GM23338 (cell line): ENCODE measurements at regions not wholly inside any gene's neighbourhood (a gene's known extent, or its start where the extent isn't known, plus 50 kb on each side); places are given as distances from the start of the nearest gene placed in this dataset.
A peak's percentile ranks its signal among the peaks of the same experiment; 100 is the strongest.

ENCODE experiments used
- ATAC-seq: fragments of 200-7000 bp; cut with Tn5 transposase; 3 replicates; pipeline ENCODE4 v1.9.1; 2020
- DNase-seq: peaks from one replicate; pipeline ENCODE4 v3.0.0-alpha.2; 2015; ENCODE audit warnings: low spot score
- H2AFZ ChIP-seq: fragments of 200-600 bp; sonication (generic); 2 replicates; pipeline ENCODE4 v1.8.0; 2016; ENCODE audit warnings: antibody characterized with exemption, mild to moderate bottlenecking, moderate library complexity
- H3F3A ChIP-seq: fragments of 200-600 bp; sonication (generic); replicated peaks from 2 replicates; pipeline ENCODE4 v1.8.0; 2017; ENCODE audit warnings: antibody characterized with exemption, mixed run types, low read depth
- H3K27ac ChIP-seq: fragments of 200-600 bp; sonication (generic); 2 replicates; pipeline ENCODE4 v1.6.1; 2016; ENCODE audit warnings: low read depth
- H3K27me3 ChIP-seq: fragments of 200-600 bp; sonication (generic); 2 replicates; pipeline ENCODE4 v1.8.0; 2016; ENCODE audit warnings: mild to moderate bottlenecking, mixed run types, moderate library complexity; ENCODE audit not compliant: insufficient read depth
- H3K36me3 ChIP-seq: fragments of 200-600 bp; sonication (generic); 2 replicates; pipeline ENCODE4 v1.8.0; 2016; ENCODE audit warnings: mild to moderate bottlenecking; ENCODE audit not compliant: insufficient read depth
- H3K4me1 ChIP-seq: fragments of 200-600 bp; sonication (generic); 2 replicates; pipeline ENCODE4 v1.8.0; 2016; ENCODE audit warnings: mild to moderate bottlenecking, moderate library complexity; ENCODE audit not compliant: insufficient read depth
- H3K4me2 ChIP-seq: fragments of 200-600 bp; sonication (generic); 2 replicates; pipeline ENCODE4 v1.7.1; 2017; ENCODE audit warnings: mixed run types
- H3K4me3 ChIP-seq: fragments of 200-600 bp; sonication (generic); 2 replicates; pipeline ENCODE4 v1.6.1; 2016; ENCODE audit warnings: mixed run types
- H3K79me2 ChIP-seq: fragments of 200-600 bp; sonication (generic); replicated peaks from 2 replicates; pipeline ENCODE4 v1.8.0; 2017; ENCODE audit warnings: mild to moderate bottlenecking; ENCODE audit not compliant: insufficient read depth
- H3K9me2 ChIP-seq: fragments of 200-600 bp; sonication (generic); 2 replicates; pipeline ENCODE4 v1.8.0; 2017; ENCODE audit not compliant: insufficient read depth
- H4K20me1 ChIP-seq: fragments of 200-600 bp; sonication (generic); replicated peaks from 2 replicates; pipeline ENCODE4 v1.8.0; 2017; ENCODE audit warnings: mild to moderate bottlenecking; ENCODE audit not compliant: insufficient read depth
- H3K27ac Mint-ChIP-seq: 2 replicates; pipeline ENCODE4 v1.8.0; 2020; ENCODE audit warnings: inconsistent platforms, mild to moderate bottlenecking, moderate library complexity, mixed read lengths
- H3K27me3 Mint-ChIP-seq: 3 replicates; pipeline ENCODE4 v1.8.0; 2022; ENCODE audit warnings: low read depth, mild to moderate bottlenecking, moderate library complexity, mixed read lengths, inconsistent platforms; ENCODE audit not compliant: insufficient read depth, poor library complexity
- H3K36me3 Mint-ChIP-seq: 3 replicates; pipeline ENCODE4 v1.8.0; 2021; ENCODE audit warnings: low read depth, mild to moderate bottlenecking, inconsistent platforms, moderate library complexity, mixed read lengths
- H3K4me1 Mint-ChIP-seq: 3 replicates; pipeline ENCODE4 v1.8.0; 2020; ENCODE audit warnings: mild to moderate bottlenecking, inconsistent platforms, mixed read lengths
- H3K4me3 Mint-ChIP-seq: 3 replicates; pipeline ENCODE4 v1.8.0; 2021; ENCODE audit warnings: moderate library complexity, mild to moderate bottlenecking, inconsistent platforms, mixed read lengths
- H3K9me3 Mint-ChIP-seq: 3 replicates; pipeline ENCODE4 v1.8.0; 2020; ENCODE audit warnings: moderate library complexity, mild to moderate bottlenecking, inconsistent platforms, mixed read lengths
- CREB1 ChIP-seq: fragments of 250-450 bp; sonication (Bioruptor Pico); IDR thresholded peaks from 2 replicates; pipeline ENCODE4 v1.5.0; 2020; ENCODE audit warnings: low read depth, mild to moderate bottlenecking, moderate library complexity
- ETS1 ChIP-seq: IDR thresholded peaks from 2 replicates; pipeline ENCODE4 v1.6.1; 2016; ENCODE audit warnings: antibody characterized with exemption
- JUNB ChIP-seq: IDR thresholded peaks from one replicate; pipeline ENCODE4 v1.6.1; 2016; ENCODE audit warnings: antibody characterized with exemption; ENCODE audit not compliant: unreplicated experiment
- NANOG ChIP-seq: IDR thresholded peaks from 2 replicates; pipeline ENCODE4 v1.6.1; 2016; ENCODE audit warnings: antibody characterized with exemption, borderline replicate concordance
- ZNF114 ChIP-seq: fragments of 250-450 bp; sonication (Bioruptor Pico); IDR thresholded peaks from 2 replicates; pipeline ENCODE4 v1.5.0; 2020; ENCODE audit warnings: mild to moderate bottlenecking, moderate library complexity
- ZNF331 ChIP-seq: fragments of 250-450 bp; sonication (Bioruptor Pico); IDR thresholded peaks from 2 replicates; pipeline ENCODE4 v1.5.0; 2020; ENCODE audit warnings: low read depth, mild to moderate bottlenecking, moderate library complexity
- ZNF462 ChIP-seq: fragments of 250-450 bp; sonication (Bioruptor Pico); IDR thresholded peaks from 2 replicates; pipeline ENCODE4 v1.5.0; 2020; ENCODE audit warnings: mild to moderate bottlenecking, moderate library complexity

- TF ChIP-seq ZNF462 (CRISPR knock-in tag) (no peak), ZNF331 (CRISPR knock-in tag) (no peak)
Observed at GRCh38 chr4:123535037-123535748, 138.6 kb downstream of the SPRY1 start (continued).

- H2AFZ ChIP-seq: peak overlapping the region; percentile 41; the same call in 1 of the 2 replicates
- no peak for ATAC-seq
Observed at GRCh38 chr4:123536225-123536624, 139.6 kb downstream of the SPRY1 start.

More at GRCh38 chr4:123536225-123536624, 139.6 kb downstream of the SPRY1 start:
- no peak overlapping the region for H3K4me3 ChIP-seq
- H3F3A ChIP-seq: no peaks in the 10 kb centered on the region
- H3K27ac Mint-ChIP-seq: no peak overlapping the region
- no peaks in the 10 kb centered on the region for H3K36me3 ChIP-seq
- no peaks in the 10 kb centered on the region for H3K4me1 ChIP-seq
- no peak for TF ChIP-seq NANOG
- TF ChIP-seq ZNF114 (CRISPR knock-in tag): no peak
- no peak for TF ChIP-seq ZNF462 (CRISPR knock-in tag)
- TF ChIP-seq JUNB: no peak
- no peak for TF ChIP-seq ETS1
- no peak for TF ChIP-seq CREB1 (CRISPR knock-in tag)
- H3K27ac ChIP-seq: no peak overlapping the region
- no peak overlapping the region for H3K4me2 ChIP-seq
- H3K27me3 ChIP-seq: no peaks in the 10 kb centered on the region
- peaks cover 17% of the 10 kb centered on the region for H3K9me3 Mint-ChIP-seq
- no peaks in the 10 kb centered on the region; the same call in 1 of the 2 replicates for H3K9me2 ChIP-seq
- no peak overlapping the region for H3K4me3 Mint-ChIP-seq
- H3K79me2 ChIP-seq: no peaks in the 10 kb centered on the region
- H4K20me1 ChIP-seq: no peaks in the 10 kb centered on the region
- DNase-seq: no peak
- H3K4me1 Mint-ChIP-seq: peaks cover 8% of the 10 kb centered on the region
- peaks cover 9% of the 10 kb centered on the region for H3K36me3 Mint-ChIP-seq
- H3K27me3 Mint-ChIP-seq: no peaks in the 10 kb centered on the region
